ENCODE measurements at regions not wholly inside any gene's neighbourhood (a gene's known extent, or its start where the extent isn't known, plus 50 kb on each side); places are given as distances from the start of the nearest gene placed in this dataset.
A peak's percentile ranks its signal among the peaks of the same experiment; 100 is the strongest.

DNA sequence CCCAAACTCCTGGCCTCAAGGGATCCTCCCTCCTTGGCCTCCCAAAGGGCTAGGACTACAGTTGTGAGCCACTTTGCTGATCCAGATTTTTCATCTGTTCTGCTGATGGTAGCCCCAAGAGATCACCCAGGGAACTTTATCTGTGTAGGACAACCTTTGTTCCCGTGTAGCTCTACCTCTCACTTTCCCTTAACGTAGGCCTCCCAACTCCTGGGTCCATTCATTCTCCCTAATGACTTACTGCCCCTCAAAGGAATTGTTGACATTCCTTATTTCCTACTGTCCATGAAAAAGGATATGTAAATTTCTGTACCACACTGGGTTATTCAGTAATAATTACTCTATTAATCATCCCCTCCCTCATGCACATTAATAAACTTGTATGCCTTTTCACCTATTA lies 51.0 kb upstream of the PHF24 start:
- ChIA-PET POLR2A (no interaction called here), CTCF (interaction anchor here (1.0 kb wide), 1 partner anchor 78 kb away, joined by 3 read pairs; no protein-coding TSS in a partner anchor)
- TF ChIP-seq, protein P1, sequence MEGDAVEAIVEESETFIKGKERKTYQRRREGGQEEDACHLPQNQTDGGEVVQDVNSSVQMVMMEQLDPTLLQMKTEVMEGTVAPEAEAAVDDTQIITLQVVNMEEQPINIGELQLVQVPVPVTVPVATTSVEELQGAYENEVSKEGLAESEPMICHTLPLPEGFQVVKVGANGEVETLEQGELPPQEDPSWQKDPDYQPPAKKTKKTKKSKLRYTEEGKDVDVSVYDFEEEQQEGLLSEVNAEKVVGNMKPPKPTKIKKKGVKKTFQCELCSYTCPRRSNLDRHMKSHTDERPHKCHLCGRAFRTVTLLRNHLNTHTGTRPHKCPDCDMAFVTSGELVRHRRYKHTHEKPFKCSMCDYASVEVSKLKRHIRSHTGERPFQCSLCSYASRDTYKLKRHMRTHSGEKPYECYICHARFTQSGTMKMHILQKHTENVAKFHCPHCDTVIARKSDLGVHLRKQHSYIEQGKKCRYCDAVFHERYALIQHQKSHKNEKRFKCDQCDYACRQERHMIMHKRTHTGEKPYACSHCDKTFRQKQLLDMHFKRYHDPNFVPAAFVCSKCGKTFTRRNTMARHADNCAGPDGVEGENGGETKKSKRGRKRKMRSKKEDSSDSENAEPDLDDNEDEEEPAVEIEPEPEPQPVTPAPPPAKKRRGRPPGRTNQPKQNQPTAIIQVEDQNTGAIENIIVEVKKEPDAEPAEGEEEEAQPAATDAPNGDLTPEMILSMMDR (IDR thresholded peaks at IDR 0.05; ENCODE audit: control extremely low read depth, extremely low read depth, low read depth, missing control alignments) = no peak
- no peak for DNase-seq (ENCODE audit: extremely low spot score)

DNA sequence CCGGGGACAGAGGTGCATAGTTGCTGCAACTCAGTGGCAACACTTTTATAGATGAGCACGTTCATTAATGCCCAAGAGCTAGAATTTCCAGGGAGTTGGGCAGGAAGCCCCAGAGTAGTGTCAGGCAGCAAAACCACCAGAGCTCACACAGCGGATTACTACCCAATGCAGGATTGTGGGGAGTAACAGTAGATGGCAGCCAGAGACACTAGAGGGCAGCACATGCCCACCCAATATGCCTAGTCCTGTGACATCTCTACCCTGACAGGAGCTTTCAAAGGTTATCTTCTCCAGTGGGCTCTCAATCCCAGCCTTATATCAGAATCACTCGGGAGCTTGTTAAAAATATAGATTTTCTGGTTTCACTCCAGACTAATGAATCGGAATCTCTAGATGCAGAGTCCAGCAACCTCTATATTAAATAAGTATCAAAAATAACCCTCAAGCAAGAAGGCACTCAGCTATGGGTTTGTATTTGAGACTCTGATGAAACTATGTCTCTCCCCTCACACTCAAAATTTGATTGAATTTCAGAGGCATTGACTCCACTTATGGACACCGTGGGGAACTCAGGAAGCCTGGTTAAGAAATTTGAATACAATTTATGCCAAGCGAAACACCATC lies 58.4 kb upstream of the PHF24 start:
- CTCF ChIA-PET = interaction anchor here (0.5 to 7.2 kb wide), 80 partner anchors 10 to 826 kb away, joined by 3 to 90 read pairs (median 5); partner anchors contain the start of genes ATOSB, DNAJB5, FANCG and PIGO
- POLR2A ChIA-PET = interaction anchor here (0.6 kb wide), 1 partner anchor 151 kb away, joined by 3 read pairs; no protein-coding TSS in a partner anchor
- TF ChIP-seq, protein P1 (IDR thresholded peaks at IDR 0.05; ENCODE audit: control extremely low read depth, extremely low read depth, low read depth, missing control alignments) = peak; percentile 82
- DNase-seq (ENCODE audit: extremely low spot score) = peak; percentile 72

DNA sequence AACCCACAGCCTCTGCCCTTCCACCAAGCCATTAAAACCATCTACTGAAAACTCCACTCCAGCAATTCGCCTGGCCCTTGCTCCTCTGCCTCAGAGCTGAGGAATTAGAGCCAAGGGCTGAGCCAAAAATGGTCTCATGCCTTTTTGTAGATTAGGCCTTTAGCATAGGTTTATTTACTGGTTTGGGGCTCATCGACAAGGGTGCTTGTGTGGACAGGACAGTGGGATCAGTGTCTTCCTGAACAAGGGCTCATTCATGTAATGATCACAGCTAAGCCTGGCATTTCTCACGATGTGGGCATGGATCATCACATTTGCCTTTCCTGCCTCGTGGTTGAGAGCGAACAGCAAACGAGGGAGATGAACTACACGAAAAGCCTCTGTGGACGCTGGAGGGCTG lies 59.2 kb upstream of the PHF24 start:
- POLR2A ChIA-PET = no interaction called here
- DNase-seq (ENCODE audit: extremely low spot score) = no peak
- TF ChIP-seq, protein P1 (IDR thresholded peaks at IDR 0.05; ENCODE audit: control extremely low read depth, extremely low read depth, low read depth, missing control alignments) = no peak
- CTCF ChIA-PET = interaction anchor here (0.5 to 7.2 kb wide), 64 partner anchors 10 to 827 kb away, joined by 3 to 90 read pairs (median 6); partner anchors contain the start of genes ATOSB, DNAJB5, FANCG and PIGO

DNA sequence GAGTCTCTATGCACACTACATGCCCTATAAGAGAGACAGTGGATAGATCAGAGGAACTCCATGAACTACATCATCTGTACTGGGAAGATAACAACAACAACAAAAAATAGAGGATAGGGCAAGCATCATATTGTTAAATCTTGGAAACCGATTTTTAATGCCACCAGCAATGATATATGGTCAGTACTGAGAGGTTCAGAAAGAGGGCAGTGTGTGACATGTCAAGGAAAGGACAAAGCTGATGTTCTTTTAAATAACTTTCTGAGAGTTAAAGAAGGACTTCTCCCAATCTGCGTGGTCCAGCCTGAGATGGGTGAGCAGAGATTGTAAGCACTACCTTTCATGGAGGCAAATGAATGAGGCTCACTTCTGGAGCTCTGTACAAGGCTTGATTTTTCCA lies 62.0 kb upstream of the PHF24 start:
- POLR2A ChIA-PET = no interaction called here
- CTCF ChIA-PET = interaction anchor here (1.7 to 7.2 kb wide), 3 partner anchors 89 to 199 kb away, joined by 4 to 90 read pairs (median 19); no protein-coding TSS in a partner anchor
- no peak for DNase-seq (ENCODE audit: extremely low spot score)
- TF ChIP-seq, protein P1 (IDR thresholded peaks at IDR 0.05; ENCODE audit: control extremely low read depth, extremely low read depth, low read depth, missing control alignments) = peak; percentile 12

DNA sequence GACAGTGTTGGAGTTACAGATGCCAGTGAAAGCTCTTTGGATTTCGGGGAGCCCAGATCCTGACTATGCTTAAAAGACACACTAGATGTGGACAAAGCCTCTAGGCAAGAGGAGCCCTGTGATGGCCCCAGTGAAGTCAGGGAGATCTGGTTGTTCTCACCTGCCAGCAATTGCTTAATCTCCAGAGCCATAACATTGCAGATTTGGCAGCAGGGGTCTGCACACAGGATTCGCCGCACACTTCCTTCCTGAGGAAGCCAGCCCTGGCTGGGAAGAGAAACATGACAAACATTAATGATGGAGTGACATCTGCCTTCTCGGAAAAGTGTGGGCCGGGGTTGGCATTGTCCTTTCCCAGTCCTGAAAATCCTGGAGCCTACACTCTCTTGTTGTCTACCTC lies 65.2 kb upstream of the PHF24 start:
- CTCF ChIA-PET = interaction anchor here (1.1 to 4.6 kb wide), 2 partner anchors 92 to 158 kb away, joined by 6 to 19 read pairs; no protein-coding TSS in a partner anchor
- no peak for DNase-seq (ENCODE audit: extremely low spot score)
- TF ChIP-seq, protein P1 (IDR thresholded peaks at IDR 0.05; ENCODE audit: control extremely low read depth, extremely low read depth, low read depth, missing control alignments) = no peak
- POLR2A ChIA-PET = no interaction called here

DNA sequence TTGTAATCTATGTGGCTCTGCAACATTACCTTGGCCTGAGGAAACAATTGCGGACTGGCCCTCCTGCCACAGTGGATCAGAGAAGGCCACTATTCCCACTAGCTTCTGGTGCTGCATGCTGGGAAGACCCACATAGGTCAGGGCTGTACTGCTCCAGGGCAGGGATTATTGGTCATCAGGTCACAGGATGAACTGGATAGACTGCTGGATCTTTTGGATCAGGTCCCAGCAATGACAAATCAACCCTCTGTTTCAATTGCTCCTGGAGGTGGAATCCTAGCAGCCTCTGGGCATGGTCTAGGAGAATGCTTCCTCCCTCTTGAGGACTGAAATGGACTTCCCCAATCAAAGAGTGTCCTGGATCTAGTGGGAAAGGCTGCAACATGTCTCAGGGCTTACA lies 66.7 kb upstream of the PHF24 start:
- DNase-seq (ENCODE audit: extremely low spot score) = no peak
- POLR2A ChIA-PET = no interaction called here
- TF ChIP-seq, protein P1 (IDR thresholded peaks at IDR 0.05; ENCODE audit: control extremely low read depth, extremely low read depth, low read depth, missing control alignments) = no peak
- CTCF ChIA-PET = interaction anchor here (4.5 kb wide), 1 partner anchor 8 kb away, joined by 29 read pairs; no protein-coding TSS in a partner anchor
